CD4-positive, alpha-beta T cell treated with Interleukin-17A for 4 hours (primary cell): ENCODE measurements at regions not wholly inside any gene's neighbourhood (a gene's known extent, or its start where the extent isn't known, plus 50 kb on each side); places are given as distances from the start of the nearest gene placed in this dataset.

Source experiments
- DNase-seq: peaks from one replicate; pipeline ENCODE4 v3.0.0-alpha.2; 2020; ENCODE audit warnings: mixed read lengths

DNA sequence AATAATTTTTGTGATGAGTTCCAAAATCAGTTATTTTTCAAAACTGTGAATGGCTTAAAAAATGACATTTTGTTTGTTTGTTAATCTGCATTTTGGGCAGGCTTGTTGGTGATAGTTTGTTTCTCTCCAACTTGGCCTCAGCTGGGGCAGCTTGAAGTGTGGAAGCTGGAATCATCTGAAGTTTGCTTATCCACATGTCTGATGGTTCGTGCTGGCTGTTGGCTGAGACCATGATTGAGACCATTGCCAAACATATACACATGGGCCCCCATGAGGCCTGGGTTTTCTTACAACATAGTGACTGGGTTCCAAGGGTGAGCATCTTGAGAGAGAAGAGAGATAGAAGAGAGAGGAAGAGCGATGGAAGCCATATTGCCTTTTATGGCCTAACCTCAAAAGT lies 201.2 kb downstream of the NDFIP2 start:
- no peak for DNase-seq

GRCh38 chr13:79681069-79681468 lies 200.1 kb downstream of the NDFIP2 start:
- DNase-seq, result no peak

GRCh38 chr13:79680485-79680884 lies 199.5 kb downstream of the NDFIP2 start:
- DNase-seq, result no peak

DNA sequence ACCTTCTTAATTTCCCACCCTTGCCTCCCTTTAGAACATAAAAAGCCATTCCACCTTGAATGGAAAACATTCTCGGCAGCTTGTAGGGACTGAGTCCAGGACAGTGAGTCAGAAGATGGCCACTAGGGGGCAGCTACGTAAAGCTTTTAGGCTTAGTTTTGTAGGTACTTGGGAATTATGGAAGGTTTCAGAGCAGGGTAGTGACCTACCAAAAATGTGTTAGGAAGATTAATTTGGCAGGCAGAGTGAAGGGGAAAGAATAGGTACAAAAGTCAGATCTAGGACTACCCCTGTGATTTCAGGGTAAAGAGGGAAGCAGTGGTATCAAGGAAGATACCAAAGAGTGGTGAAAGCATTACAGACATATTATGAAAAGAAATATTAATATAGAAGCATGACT lies 198.4 kb downstream of the NDFIP2 start:
- DNase-seq, result peak; percentile 20

DNA sequence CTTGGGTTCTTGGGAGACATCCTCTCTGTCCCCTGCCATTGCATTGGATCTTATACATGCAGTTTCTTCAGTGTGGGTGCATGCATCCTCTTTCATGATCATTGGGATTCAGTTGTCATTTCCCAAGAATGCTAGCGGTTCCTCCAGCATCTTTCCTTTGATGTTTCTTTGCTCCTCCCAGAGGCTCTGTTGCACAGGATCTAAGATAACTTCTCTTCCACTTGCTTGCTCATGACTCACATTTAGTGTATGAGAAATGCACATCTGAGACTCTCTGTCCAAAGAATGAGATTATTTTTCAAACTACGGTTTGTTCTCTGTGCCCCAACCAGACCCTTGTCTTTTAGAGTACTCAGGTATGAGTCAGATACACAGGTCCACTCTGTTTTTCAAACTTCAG lies 197.1 kb downstream of the NDFIP2 start:
- no peak for DNase-seq

- DNase-seq, result no peak
Measured at GRCh38 chr13:79675931-79676660, 195.1 kb downstream of the NDFIP2 start.

GRCh38 chr13:79674765-79675515 lies 194.0 kb downstream of the NDFIP2 start:
- DNase-seq, result no peak

GRCh38 chr13:79673993-79674377 lies 193.0 kb downstream of the NDFIP2 start:
- no peak for DNase-seq

GRCh38 chr13:79673310-79673992 lies 192.5 kb downstream of the NDFIP2 start:
- DNase-seq, result no peak

GRCh38 chr13:79671420-79671819 lies 190.5 kb downstream of the NDFIP2 start:
- no peak for DNase-seq

- DNase-seq, result no peak
Measured at GRCh38 chr13:79668201-79668752, 187.3 kb downstream of the NDFIP2 start.

GRCh38 chr13:79667771-79668170 lies 186.8 kb downstream of the NDFIP2 start:
- DNase-seq, result no peak

DNA sequence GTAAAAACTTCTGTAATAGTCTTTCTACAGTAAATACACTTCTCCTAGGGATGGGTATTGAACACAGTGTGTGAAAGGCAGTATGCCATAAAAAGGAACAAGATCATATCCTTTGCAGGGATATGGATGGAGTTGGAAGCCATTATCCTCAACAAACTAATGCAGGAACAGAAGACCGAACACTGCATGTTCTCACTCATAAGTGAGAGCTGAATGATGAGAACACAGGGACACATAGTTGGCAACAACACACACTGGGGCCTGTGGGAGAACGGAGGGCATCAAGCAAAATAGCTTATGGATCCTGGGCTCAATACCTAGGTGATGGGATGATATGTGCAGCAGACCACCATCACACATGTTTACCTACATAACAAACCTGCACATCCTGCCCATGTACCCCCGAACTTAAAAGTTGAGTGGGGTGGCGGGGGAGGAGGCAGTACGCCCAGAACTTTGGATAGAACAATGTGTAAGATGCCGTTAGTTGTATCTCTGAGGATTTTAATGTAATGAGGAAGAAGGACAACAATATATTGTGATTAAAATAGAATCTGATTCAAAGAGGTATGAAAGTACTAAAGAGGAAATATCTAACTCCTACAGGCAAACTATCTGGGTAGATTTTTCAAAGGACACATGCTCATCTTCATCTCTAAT lies 183.2 kb downstream of the NDFIP2 start:
- DNase-seq, result no peak

GRCh38 chr13:79663435-79663834 lies 182.5 kb downstream of the NDFIP2 start:
- DNase-seq, result no peak

DNA sequence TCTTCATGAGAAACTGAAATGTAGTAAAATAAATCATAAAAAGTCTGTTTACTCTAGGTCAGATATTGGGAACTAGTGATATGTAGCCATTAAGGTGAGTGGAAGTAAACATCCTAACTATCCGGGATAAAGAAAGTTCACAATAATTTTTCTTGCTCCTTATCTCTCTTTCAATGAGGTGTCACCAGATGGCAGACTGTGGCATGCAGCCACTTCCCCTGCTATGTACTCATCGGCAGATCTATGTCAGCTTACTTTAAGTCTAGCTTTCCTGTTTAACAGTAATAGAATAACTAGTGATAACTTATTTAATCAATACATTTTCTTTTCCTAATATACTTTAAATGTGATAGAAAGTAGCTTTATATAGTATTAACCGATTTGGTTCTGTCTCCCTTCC lies 181.9 kb downstream of the NDFIP2 start:
- DNase-seq, result no peak

DNA sequence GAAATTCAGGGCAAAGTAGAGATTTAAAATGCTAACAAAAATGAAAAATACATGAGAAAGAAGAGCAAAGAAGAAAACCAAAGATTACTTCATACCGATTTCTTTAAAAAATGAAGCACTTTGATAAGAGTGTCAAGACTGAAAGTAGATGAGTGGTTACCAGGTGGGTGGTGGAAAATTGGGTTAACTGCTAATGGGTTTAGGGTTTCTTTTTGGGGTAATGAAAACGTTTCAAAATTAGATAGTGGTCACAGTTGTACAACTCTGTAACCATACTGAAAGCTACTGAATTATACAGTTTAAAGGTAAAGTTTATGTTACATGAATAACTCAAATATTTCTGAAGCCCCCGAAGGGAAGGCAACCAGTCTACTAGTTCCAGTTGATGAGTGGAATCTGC lies 179.4 kb downstream of the NDFIP2 start:
- no peak for DNase-seq

- no peak for DNase-seq
Measured at GRCh38 chr13:79659121-79659521, 178.2 kb downstream of the NDFIP2 start.

- DNase-seq, result no peak
Measured at GRCh38 chr13:79658333-79658975, 177.5 kb downstream of the NDFIP2 start.

GRCh38 chr13:79655509-79655908 lies 174.6 kb downstream of the NDFIP2 start:
- no peak for DNase-seq

- no peak for DNase-seq
Measured at GRCh38 chr13:79654520-79654919, 173.6 kb downstream of the NDFIP2 start.

GRCh38 chr13:79650688-79651087 lies 169.7 kb downstream of the NDFIP2 start:
- no peak for DNase-seq

DNA sequence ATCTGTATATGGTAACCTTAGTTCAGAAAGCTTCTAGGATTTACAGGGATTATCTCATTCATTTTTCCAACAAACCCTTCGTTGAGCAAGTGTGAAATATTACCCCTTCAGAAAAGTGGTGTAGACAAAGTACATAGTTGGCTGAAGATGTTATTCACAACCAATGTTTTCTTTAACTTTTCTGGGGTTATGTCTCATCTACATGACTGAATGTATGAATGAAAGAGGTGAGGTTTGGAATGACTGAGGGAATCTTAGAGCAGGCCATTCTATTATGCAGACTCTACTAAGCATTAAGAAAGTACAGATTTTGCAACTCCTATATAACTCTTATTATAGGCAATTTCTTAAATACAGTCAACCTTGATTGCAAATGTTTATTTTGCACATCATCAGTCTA lies 167.2 kb downstream of the NDFIP2 start:
- DNase-seq, result no peak

DNA sequence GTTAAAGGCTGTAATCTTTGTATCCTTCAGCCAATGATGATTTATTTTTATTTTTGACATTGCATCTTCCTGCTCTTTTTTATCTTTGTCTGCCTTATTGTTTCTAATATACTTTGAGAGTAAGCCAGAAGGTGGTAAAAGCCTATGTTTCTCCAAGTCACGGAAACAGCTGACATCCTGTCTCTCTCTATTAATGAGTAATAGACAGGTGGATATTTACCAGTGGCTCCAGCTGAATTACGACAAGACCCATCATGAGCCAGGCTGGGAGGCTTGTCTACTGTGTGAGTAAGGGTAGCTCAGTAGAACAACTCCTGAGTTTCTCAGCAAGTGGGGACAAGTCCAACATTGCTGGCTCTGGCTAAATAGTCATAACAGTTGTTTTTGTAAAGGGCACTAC lies 166.6 kb downstream of the NDFIP2 start:
- DNase-seq, result no peak
